ENCODE measurements at regions not wholly inside any gene's neighbourhood (a gene's known extent, or its start where the extent isn't known, plus 50 kb on each side); places are given as distances from the start of the nearest gene placed in this dataset.

- Histone ChIP-seq H3K9me3 (ENCODE audit: control insufficient read depth in 2 of 3, low read length in 3 of 3) (no peaks in the 10 kb centered on the region), H3K36me3 (ENCODE audit: control insufficient read depth in 2 of 3, insufficient read depth in 3 of 3, low read length in 3 of 3) (no peaks in the 10 kb centered on the region), H3K27me3 (ENCODE audit: control insufficient read depth in 2 of 2, insufficient read depth in 2 of 2, low read length in 2 of 2) (no peaks in the 10 kb centered on the region), H3K4me1 (ENCODE audit: control insufficient read depth in 2 of 2, insufficient read depth in 2 of 2, low read length in 2 of 2) (no peaks in the 10 kb centered on the region), H3K4me3 (ENCODE audit: low read length) (no peak overlapping the region), H3K27ac (ENCODE audit: low read depth, low read length) (no peak overlapping the region)
- intact Hi-C loops (cut with micrococcal nuclease) = no loop called here
- no peak for ATAC-seq
- ChIA-PET CTCF (no interaction called here), POLR2A (no interaction called here)
- H3K27ac Mint-ChIP-seq = no peak overlapping the region
- peaks cover 0 to 9% (median 0%) of the 10 kb centered on the region in 11 donors for H3K9me3 Mint-ChIP-seq
- no peak for DNase-seq
- peaks cover 0 to 6% (median 0%) of the 10 kb centered on the region in 7 donors for H3K4me1 Mint-ChIP-seq
- no peaks in the 10 kb centered on the region for H3K36me3 Mint-ChIP-seq
- peaks cover 6 to 38% (median 11%) of the 10 kb centered on the region in 5 donors for H3K27me3 Mint-ChIP-seq
- H3K4me3 Mint-ChIP-seq = no peak overlapping the region
Measured at GRCh38 chr6:163793011-163793983, 378.8 kb downstream of the QKI start.

GRCh38 chr6:163790266-163790840 lies 375.8 kb downstream of the QKI start:
- H3K27me3 Mint-ChIP-seq = peaks cover 2 to 15% (median 6%) of the 10 kb centered on the region in 5 donors
- no peaks in the 10 kb centered on the region for H3K4me1 ChIP-seq (ENCODE audit: control insufficient read depth in 2 of 2, insufficient read depth in 2 of 2, low read length in 2 of 2)

GRCh38 chr6:163789199-163789810 lies 374.8 kb downstream of the QKI start:
- H3K27ac Mint-ChIP-seq = no peak overlapping the region
- DNase-seq = no peak
- H3K4me3 Mint-ChIP-seq = no peak overlapping the region
- no peaks in the 10 kb centered on the region for H3K36me3 Mint-ChIP-seq
- no peaks in the 10 kb centered on the region for H3K4me1 ChIP-seq (ENCODE audit: control insufficient read depth in 2 of 2, insufficient read depth in 2 of 2, low read length in 2 of 2)
- H3K27me3 Mint-ChIP-seq = peaks cover 2 to 15% (median 6%) of the 10 kb centered on the region in 5 donors
- no peaks in the 10 kb centered on the region for H3K9me3 ChIP-seq (ENCODE audit: control insufficient read depth in 2 of 3, low read length in 3 of 3)
- peaks cover 0 to 23% (median 0%) of the 10 kb centered on the region in 7 donors for H3K4me1 Mint-ChIP-seq
- H3K27me3 ChIP-seq (ENCODE audit: control insufficient read depth in 2 of 2, insufficient read depth in 2 of 2, low read length in 2 of 2) = no peaks in the 10 kb centered on the region
- no peak for ATAC-seq
- H3K9me3 Mint-ChIP-seq = no peaks in the 10 kb centered on the region
- CTCF ChIA-PET = no interaction called here
- no peak overlapping the region for H3K4me3 ChIP-seq (ENCODE audit: low read length)
- no peaks in the 10 kb centered on the region for H3K36me3 ChIP-seq (ENCODE audit: control insufficient read depth in 2 of 3, insufficient read depth in 3 of 3, low read length in 3 of 3)
- intact Hi-C loops (cut with micrococcal nuclease) = no loop called here
- POLR2A ChIA-PET = no interaction called here
- H3K27ac ChIP-seq (ENCODE audit: low read depth, low read length) = no peak overlapping the region

More at GRCh38 chr6:163790266-163790840, 375.8 kb downstream of the QKI start:
- intact Hi-C loops (cut with micrococcal nuclease) = no loop called here
- POLR2A ChIA-PET = no interaction called here
- H3K27me3 ChIP-seq (ENCODE audit: control insufficient read depth in 2 of 2, insufficient read depth in 2 of 2, low read length in 2 of 2) = no peaks in the 10 kb centered on the region
- no peak overlapping the region for H3K27ac ChIP-seq (ENCODE audit: low read depth, low read length)
- Mint-ChIP-seq H3K9me3 (no peaks in the 10 kb centered on the region), H3K36me3 (no peaks in the 10 kb centered on the region), H3K4me3 (no peak overlapping the region), H3K4me1 (peaks cover 0 to 23% (median 0%) of the 10 kb centered on the region in 7 donors), H3K27ac (no peak overlapping the region)
- CTCF ChIA-PET = no interaction called here
- H3K36me3 ChIP-seq (ENCODE audit: control insufficient read depth in 2 of 3, insufficient read depth in 3 of 3, low read length in 3 of 3) = no peaks in the 10 kb centered on the region
- no peak overlapping the region for H3K4me3 ChIP-seq (ENCODE audit: low read length)
- H3K9me3 ChIP-seq (ENCODE audit: control insufficient read depth in 2 of 3, low read length in 3 of 3) = no peaks in the 10 kb centered on the region
- no peak for DNase-seq
- ATAC-seq = no peak

- no peaks in the 10 kb centered on the region for H3K36me3 ChIP-seq (ENCODE audit: control insufficient read depth in 2 of 3, insufficient read depth in 3 of 3, low read length in 3 of 3)
- H3K27me3 ChIP-seq (ENCODE audit: control insufficient read depth in 2 of 2, insufficient read depth in 2 of 2, low read length in 2 of 2) = no peaks in the 10 kb centered on the region
- Mint-ChIP-seq H3K9me3 (peaks cover 0 to 3% (median 0%) of the 10 kb centered on the region in 11 donors), H3K27ac (no peak overlapping the region), H3K27me3 (peaks cover 2 to 22% (median 12%) of the 10 kb centered on the region in 5 donors), H3K36me3 (peaks cover 0 to 3% (median 0%) of the 10 kb centered on the region in 5 donors), H3K4me1 (peaks cover 0 to 27% (median 0%) of the 10 kb centered on the region in 7 donors), H3K4me3 (no peak overlapping the region)
- H3K4me1 ChIP-seq (ENCODE audit: control insufficient read depth in 2 of 2, insufficient read depth in 2 of 2, low read length in 2 of 2) = no peaks in the 10 kb centered on the region
- DNase-seq (no peak), ATAC-seq (no peak)
- ChIA-PET CTCF (no interaction called here), POLR2A (no interaction called here)
- no peaks in the 10 kb centered on the region for H3K9me3 ChIP-seq (ENCODE audit: control insufficient read depth in 2 of 3, low read length in 3 of 3)
- H3K27ac ChIP-seq (ENCODE audit: low read depth, low read length) = no peak overlapping the region
- no peak overlapping the region for H3K4me3 ChIP-seq (ENCODE audit: low read length)
- intact Hi-C loops (cut with micrococcal nuclease) = no loop called here
Measured at GRCh38 chr6:163786995-163787671, 372.6 kb downstream of the QKI start.

- H3K36me3 Mint-ChIP-seq = peaks cover 0 to 3% (median 0%) of the 10 kb centered on the region in 5 donors
- CTCF ChIA-PET = no interaction called here
Measured at GRCh38 chr6:163782436-163783003, 368.0 kb downstream of the QKI start.

GRCh38 chr6:163780994-163781393 lies 366.5 kb downstream of the QKI start:
- H3K4me1 Mint-ChIP-seq = peaks cover 0 to 13% (median 0%) of the 10 kb centered on the region in 7 donors
- Histone ChIP-seq H3K9me3 (ENCODE audit: control insufficient read depth in 2 of 3, low read length in 3 of 3) (no peaks in the 10 kb centered on the region), H3K4me1 (ENCODE audit: control insufficient read depth in 2 of 2, insufficient read depth in 2 of 2, low read length in 2 of 2) (no peaks in the 10 kb centered on the region), H3K27ac (ENCODE audit: low read depth, low read length) (no peak overlapping the region), H3K36me3 (ENCODE audit: control insufficient read depth in 2 of 3, insufficient read depth in 3 of 3, low read length in 3 of 3) (no peaks in the 10 kb centered on the region), H3K4me3 (ENCODE audit: low read length) (no peak overlapping the region), H3K27me3 (ENCODE audit: control insufficient read depth in 2 of 2, insufficient read depth in 2 of 2, low read length in 2 of 2) (no peaks in the 10 kb centered on the region)
- peaks cover 0 to 3% (median 0%) of the 10 kb centered on the region in 5 donors for H3K36me3 Mint-ChIP-seq
- POLR2A ChIA-PET = no interaction called here
- CTCF ChIA-PET = no interaction called here
- DNase-seq (no peak), ATAC-seq (no peak)
- intact Hi-C loops (cut with micrococcal nuclease) = no loop called here
- H3K27ac Mint-ChIP-seq = no peak overlapping the region
- H3K27me3 Mint-ChIP-seq = peaks cover 7 to 36% (median 13%) of the 10 kb centered on the region in 5 donors
- H3K4me3 Mint-ChIP-seq = no peak overlapping the region
- H3K9me3 Mint-ChIP-seq = peaks cover 0 to 3% (median 0%) of the 10 kb centered on the region in 11 donors

More at GRCh38 chr6:163782436-163783003, 368.0 kb downstream of the QKI start:
- ATAC-seq (no peak), DNase-seq (no peak)
- Histone ChIP-seq H3K36me3 (ENCODE audit: control insufficient read depth in 2 of 3, insufficient read depth in 3 of 3, low read length in 3 of 3) (no peaks in the 10 kb centered on the region), H3K4me3 (ENCODE audit: low read length) (no peak overlapping the region), H3K27me3 (ENCODE audit: control insufficient read depth in 2 of 2, insufficient read depth in 2 of 2, low read length in 2 of 2) (no peaks in the 10 kb centered on the region), H3K4me1 (ENCODE audit: control insufficient read depth in 2 of 2, insufficient read depth in 2 of 2, low read length in 2 of 2) (no peaks in the 10 kb centered on the region), H3K27ac (ENCODE audit: low read depth, low read length) (no peak overlapping the region), H3K9me3 (ENCODE audit: control insufficient read depth in 2 of 3, low read length in 3 of 3) (no peaks in the 10 kb centered on the region)
- intact Hi-C loops (cut with micrococcal nuclease) = no loop called here
- Mint-ChIP-seq H3K9me3 (peaks cover 0 to 3% (median 0%) of the 10 kb centered on the region in 11 donors), H3K27ac (peak overlapping the region in 2 of 9 donors; percentile 21 to 54), H3K4me1 (peaks cover 0 to 25% (median 0%) of the 10 kb centered on the region in 7 donors), H3K27me3 (peaks cover 7 to 33% (median 13%) of the 10 kb centered on the region in 5 donors), H3K4me3 (peak overlapping the region in 1 of 10 donors; percentile 31)
- POLR2A ChIA-PET = no interaction called here
